T-helper 2 cell treated with Interferon-gamma antibody and Interleukin-4, amounts not matched to agents 100 ng/mL and 5 ng/mL, for 36 hours (primary cell): ENCODE measurements at regions not wholly inside any gene's neighbourhood (a gene's known extent, or its start where the extent isn't known, plus 50 kb on each side); places are given as distances from the start of the nearest gene placed in this dataset.

ENCODE experiments used
- intact Hi-C: fragments of 100-400 bp; cut with micrococcal nuclease; formaldehyde crosslinking; loops from one replicate; pipeline ENCODE4 v1.15.1; 2023

GRCh38 chr11:122178795-122179194, 62.8 kb upstream of the BLID start:
- intact Hi-C loops = no loop called here

DNA sequence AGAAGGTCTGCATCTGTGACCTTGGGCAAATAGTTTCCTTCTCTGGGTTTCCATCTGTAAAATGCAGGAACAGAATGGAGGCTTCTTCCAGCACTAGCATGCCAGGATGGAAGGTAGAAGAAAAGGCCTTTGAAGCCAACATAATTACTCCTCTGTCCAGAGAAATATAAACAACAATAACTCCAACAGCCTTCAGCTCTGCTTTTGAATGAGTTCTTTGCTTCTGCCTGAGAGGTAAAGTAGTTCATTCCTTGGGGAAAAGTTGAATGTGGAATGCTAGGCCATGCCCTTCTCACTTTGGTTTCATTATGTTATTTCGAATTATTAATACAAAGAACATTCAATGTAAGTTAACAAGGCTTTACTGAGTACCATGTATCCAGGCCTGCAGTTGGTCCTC, 61.2 kb upstream of the BLID start:
- intact Hi-C loops = no loop called here

GRCh38 chr11:122176651-122177050, 60.6 kb upstream of the BLID start:
- intact Hi-C loops = no loop called here

DNA sequence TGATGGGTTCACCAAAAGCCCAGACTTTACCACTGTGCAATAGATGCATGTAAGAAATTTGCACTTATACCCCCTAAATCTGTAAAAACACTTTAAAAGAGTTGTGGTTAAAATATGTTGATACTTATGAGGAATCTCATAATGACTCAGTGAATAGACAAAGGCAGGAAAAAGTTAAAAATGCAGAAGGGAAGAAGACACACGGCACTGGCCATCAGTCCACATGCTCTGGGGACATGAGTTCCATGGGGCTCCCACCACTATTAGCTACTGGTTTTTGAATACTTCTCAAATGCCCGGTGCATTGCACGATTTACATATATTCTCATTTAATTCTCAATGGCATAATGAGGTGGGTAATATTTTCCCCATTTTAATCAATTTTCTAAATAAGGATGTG, 59.3 kb upstream of the BLID start:
- intact Hi-C loops = no loop called here

DNA sequence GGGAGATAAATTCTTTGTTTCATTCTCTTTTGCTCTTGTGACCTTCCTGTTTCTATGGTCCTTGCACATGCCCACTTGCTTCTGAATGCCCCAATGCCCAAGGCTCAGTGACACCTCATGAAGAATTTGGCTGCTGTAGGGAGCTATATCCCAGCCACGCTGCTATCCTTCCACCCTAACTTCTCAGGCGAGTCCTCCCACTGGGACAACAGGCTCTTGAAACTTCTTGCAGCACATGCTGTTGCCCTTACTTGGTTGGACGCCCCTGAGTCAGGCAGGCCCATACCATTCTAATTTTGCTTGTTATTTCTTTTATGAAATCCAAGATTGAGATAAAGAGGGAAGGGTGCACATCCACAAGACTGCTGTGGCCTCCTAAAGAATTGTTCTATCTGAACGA, 57.6 kb upstream of the BLID start:
- intact Hi-C loops = no loop called here

DNA sequence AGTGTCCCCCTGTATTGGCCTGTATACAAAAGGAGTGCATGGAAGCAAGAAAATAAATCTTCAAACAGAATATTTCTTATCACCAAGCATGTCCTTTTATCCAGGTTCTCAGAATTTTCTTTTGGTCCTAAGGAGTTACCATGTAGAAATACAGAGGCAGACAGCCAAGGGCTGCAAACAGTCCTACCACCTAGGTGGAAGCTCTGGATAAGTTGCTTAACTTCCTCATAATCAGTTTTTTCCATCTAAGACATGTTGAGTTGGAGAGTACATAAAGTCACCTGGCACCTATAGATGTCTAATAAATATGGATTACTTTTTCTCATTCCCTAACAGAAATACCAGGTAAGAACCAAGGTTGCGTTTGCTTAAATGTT, 57.0 kb upstream of the BLID start:
- intact Hi-C loops = no loop called here

DNA sequence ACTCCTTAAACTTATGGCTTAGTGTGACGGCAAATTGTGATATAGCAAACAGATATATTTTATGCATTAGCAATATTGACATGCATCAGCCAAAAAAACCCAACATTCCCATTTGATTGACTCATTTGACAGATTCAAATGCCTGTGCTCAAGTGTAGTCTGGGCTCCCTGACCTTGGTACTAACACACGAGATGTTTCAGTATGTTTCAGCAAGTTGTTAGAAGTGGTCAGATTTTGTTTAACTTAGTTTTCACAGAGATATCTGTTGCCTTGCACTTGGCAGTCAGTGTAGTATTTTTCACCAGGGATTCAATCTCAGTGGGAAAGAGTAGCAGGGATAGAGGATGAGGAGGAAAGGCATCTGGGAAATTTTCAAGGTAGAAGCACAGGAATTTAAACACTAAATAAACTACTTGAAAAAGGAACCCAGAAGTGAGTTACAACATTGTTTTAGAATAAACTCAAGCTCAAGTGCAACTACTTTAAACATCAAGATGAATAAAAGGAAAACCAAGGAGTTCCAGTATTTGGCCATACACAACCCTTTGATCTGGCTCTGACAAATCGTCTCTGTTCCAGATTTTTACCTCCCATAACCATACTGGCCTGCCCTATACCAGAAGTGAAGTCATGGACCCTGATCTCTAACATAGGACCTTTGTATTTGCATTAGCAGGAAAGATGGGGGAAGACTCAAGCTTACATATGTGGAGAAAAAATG, 56.5 kb upstream of the BLID start:
- intact Hi-C loops = no loop called here

GRCh38 chr11:122170815-122171475, 54.9 kb upstream of the BLID start:
- intact Hi-C loops = no loop called here

GRCh38 chr11:122168218-122168617, 52.2 kb upstream of the BLID start:
- intact Hi-C loops = no loop called here

DNA sequence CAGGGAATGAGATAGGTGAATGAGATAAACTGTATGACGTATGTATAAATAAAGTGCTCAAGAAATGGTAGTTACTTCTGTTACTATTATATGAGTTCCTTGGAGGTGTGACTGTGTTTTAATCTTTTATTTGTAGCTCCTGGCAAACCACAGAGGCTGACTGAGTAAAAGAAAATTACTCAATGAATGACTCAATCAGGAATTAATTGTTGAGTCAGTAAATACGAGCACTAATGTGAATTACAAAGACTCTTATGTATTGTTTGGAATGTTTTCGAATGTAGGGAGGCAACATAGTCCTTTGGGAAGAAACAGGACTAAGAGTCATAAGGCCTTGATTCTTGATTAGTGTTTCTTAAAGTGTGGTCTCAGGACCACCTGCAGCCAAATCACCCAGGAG, 51.1 kb upstream of the BLID start:
- intact Hi-C loops = no loop called here

DNA sequence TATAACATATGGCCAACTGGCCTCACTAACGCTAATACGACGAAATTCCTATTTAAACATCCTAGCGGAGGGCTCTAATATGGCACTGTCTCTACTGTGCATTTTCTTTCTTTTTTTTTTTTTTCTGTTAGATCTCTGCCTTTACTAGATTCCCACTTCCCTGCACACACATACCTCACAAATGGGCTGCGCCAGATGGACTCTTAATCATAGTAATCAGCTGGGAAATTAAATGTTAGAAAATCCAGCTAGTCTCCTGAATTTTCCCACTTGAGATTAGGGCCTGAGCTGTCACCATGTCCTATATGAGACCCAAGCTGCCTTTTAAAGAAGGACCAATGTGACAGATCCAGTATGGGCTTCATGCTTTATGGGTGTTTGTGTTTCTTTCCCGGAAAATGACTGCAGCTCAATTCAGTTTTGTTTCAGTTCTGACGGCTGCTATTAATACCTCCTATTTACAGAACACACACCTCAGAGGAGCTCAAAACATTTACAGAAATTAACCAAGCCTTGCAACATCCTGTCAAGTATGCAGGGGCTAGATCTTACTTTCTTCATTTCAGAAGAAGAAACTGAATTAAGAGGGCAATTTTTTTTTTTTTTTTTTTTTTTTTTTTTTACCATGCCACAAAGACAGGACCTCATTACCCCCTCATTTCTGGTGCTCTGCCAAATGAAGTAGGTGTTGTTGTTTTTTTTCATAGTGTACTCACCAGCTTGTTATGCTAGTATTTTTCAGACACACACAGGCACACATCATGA, 49.8 kb upstream of the BLID start:
- intact Hi-C loops = no loop called here
